ENCODE measurements at regions not wholly inside any gene's neighbourhood (a gene's known extent, or its start where the extent isn't known, plus 50 kb on each side); places are given as distances from the start of the nearest gene placed in this dataset.

GRCh38 chr2:176687944-176688343, 418.7 kb downstream of the MTX2 start:
- DNase-seq: no peak

GRCh38 chr2:176689711-176690110, 420.5 kb downstream of the MTX2 start:
- no peak for DNase-seq

GRCh38 chr2:176691471-176691870, 422.2 kb downstream of the MTX2 start:
- DNase-seq: no peak

- DNase-seq: no peak
These were observed 423.3 kb downstream of the MTX2 start for GRCh38 chr2:176692533-176692932.

GRCh38 chr2:176699098-176699497, 429.9 kb downstream of the MTX2 start:
- DNase-seq: no peak

GRCh38 chr2:176699644-176700043, 430.4 kb downstream of the MTX2 start:
- no peak for DNase-seq

- no peak for DNase-seq
These were observed 432.9 kb downstream of the MTX2 start for GRCh38 chr2:176702131-176702530.

- DNase-seq: no peak
These were observed 435.1 kb downstream of the MTX2 start for GRCh38 chr2:176704282-176704858.

- no peak for DNase-seq
These were observed 440.1 kb downstream of the MTX2 start for GRCh38 chr2:176709149-176709951.

GRCh38 chr2:176709991-176710390, 440.7 kb downstream of the MTX2 start:
- no peak for DNase-seq

- DNase-seq: no peak
These were observed 441.5 kb downstream of the MTX2 start for GRCh38 chr2:176710657-176711186.

GRCh38 chr2:176725873-176726645, 456.8 kb downstream of the MTX2 start:
- DNase-seq: no peak

- DNase-seq: no peak
These were observed 458.5 kb downstream of the MTX2 start for GRCh38 chr2:176727696-176728095.

GRCh38 chr2:176729706-176730569, 460.7 kb downstream of the MTX2 start:
- DNase-seq: no peak

- no peak for DNase-seq
These were observed 463.5 kb downstream of the MTX2 start for GRCh38 chr2:176732780-176733179.

GRCh38 chr2:176733698-176734430, 464.6 kb downstream of the MTX2 start:
- no peak for DNase-seq

GRCh38 chr2:176734868-176735267, 465.6 kb downstream of the MTX2 start:
- DNase-seq: no peak

GRCh38 chr2:176742271-176742670, 470.3 kb upstream of the HNRNPA3 start:
- DNase-seq: no peak

- DNase-seq: peak; percentile 16
These were observed 468.9 kb upstream of the HNRNPA3 start for GRCh38 chr2:176743671-176744070.

- no peak for DNase-seq
These were observed 468.4 kb upstream of the HNRNPA3 start for GRCh38 chr2:176744146-176744545.

GRCh38 chr2:176745543-176746200, 466.9 kb upstream of the HNRNPA3 start:
- no peak for DNase-seq
